PFSK-1 (cell line): ENCODE measurements at regions not wholly inside any gene's neighbourhood (a gene's known extent, or its start where the extent isn't known, plus 50 kb on each side); places are given as distances from the start of the nearest gene placed in this dataset.

Source experiments
- POLR2AphosphoS5 ChIP-seq: IDR thresholded peaks from 2 replicates; pipeline ENCODE4 v1.6.1; 2012; ENCODE audit warnings: low read depth, mild to moderate bottlenecking, control low read depth, low read length, moderate library complexity
- REST ChIP-seq, 2 experiments: IDR thresholded peaks; 2 replicates each; pipeline versions ENCODE4 v1.6.1 to v1.8.0; 2011 to 2012; ENCODE audit warnings: low read depth in 2 of 2, low read length in 2 of 2, control low read depth in 1 of 2, inconsistent platforms in 1 of 2, mild to moderate bottlenecking in 1 of 2, moderate library complexity in 1 of 2; ENCODE audit not compliant: insufficient read depth in 1 of 2
- SIN3A ChIP-seq: IDR thresholded peaks from 2 replicates; pipeline ENCODE4 v1.6.1; 2012; ENCODE audit warnings: mild to moderate bottlenecking, low read length, moderate library complexity, borderline replicate concordance; ENCODE audit not compliant: insufficient read depth
- TAF1 ChIP-seq: IDR thresholded peaks from 2 replicates; pipeline ENCODE4 v1.6.1; 2012; ENCODE audit warnings: low read length, control low read depth, borderline replicate concordance; ENCODE audit not compliant: insufficient read depth

GRCh38 chr2:150129921-150130575 lies 357.4 kb downstream of the RND3 start:
- no peak for TF ChIP-seq REST (IDR thresholded peaks at IDR 0.05; ENCODE audit: insufficient read depth in 1 of 2, low read depth in 2 of 2, low read length in 2 of 2)
- TF ChIP-seq SIN3A, result no peak
- no peak for TF ChIP-seq POLR2AphosphoS5
- TF ChIP-seq TAF1, result no peak
